ENCODE measurements at regions not wholly inside any gene's neighbourhood (a gene's known extent, or its start where the extent isn't known, plus 50 kb on each side); places are given as distances from the start of the nearest gene placed in this dataset.

- H3K27ac ChIP-seq (ENCODE audit: low read depth, low read length) = no peak overlapping the region
- H3K9me3 ChIP-seq (ENCODE audit: control insufficient read depth in 1 of 2, low read length in 2 of 2) = no peaks in the 10 kb centered on the region
- H3K4me3 ChIP-seq (ENCODE audit: low read depth in 1 of 2, low read length in 2 of 2) = no peak overlapping the region
- peaks cover 3 to 8% of the 10 kb centered on the region in 2 donors for H3K4me1 ChIP-seq (ENCODE audit: control insufficient read depth in 1 of 2, insufficient read depth in 2 of 2, low read length in 2 of 2)
- H3K36me3 ChIP-seq (ENCODE audit: control insufficient read depth in 1 of 2, insufficient read depth in 2 of 2, low read length in 2 of 2) = no peaks in the 10 kb centered on the region
- no peaks in the 10 kb centered on the region for H3K27me3 ChIP-seq (ENCODE audit: control insufficient read depth in 1 of 2, insufficient read depth in 2 of 2, low read length in 2 of 2)
- no peak overlapping the region for H3K9ac ChIP-seq (ENCODE audit: low read depth in 1 of 2, low read length in 2 of 2)
Observed at GRCh38 chr3:124450366-124450765, 279.9 kb upstream of the UMPS start.

- Histone ChIP-seq H3K4me1 (ENCODE audit: control insufficient read depth in 1 of 2, insufficient read depth in 2 of 2, low read length in 2 of 2) (peaks cover 3 to 8% of the 10 kb centered on the region in 2 donors), H3K36me3 (ENCODE audit: control insufficient read depth in 1 of 2, insufficient read depth in 2 of 2, low read length in 2 of 2) (no peaks in the 10 kb centered on the region)
Observed at GRCh38 chr3:124451630-124452317, 278.5 kb upstream of the UMPS start.

GRCh38 chr3:124453189-124453588 lies 277.1 kb upstream of the UMPS start:
- Histone ChIP-seq H3K9ac (ENCODE audit: low read depth in 1 of 2, low read length in 2 of 2) (no peak overlapping the region), H3K4me1 (ENCODE audit: control insufficient read depth in 1 of 2, insufficient read depth in 2 of 2, low read length in 2 of 2) (peaks cover 3 to 8% of the 10 kb centered on the region in 2 donors), H3K36me3 (ENCODE audit: control insufficient read depth in 1 of 2, insufficient read depth in 2 of 2, low read length in 2 of 2) (no peaks in the 10 kb centered on the region), H3K9me3 (ENCODE audit: control insufficient read depth in 1 of 2, low read length in 2 of 2) (no peaks in the 10 kb centered on the region), H3K27me3 (ENCODE audit: control insufficient read depth in 1 of 2, insufficient read depth in 2 of 2, low read length in 2 of 2) (no peaks in the 10 kb centered on the region), H3K4me3 (ENCODE audit: low read depth in 1 of 2, low read length in 2 of 2) (no peak overlapping the region), H3K27ac (ENCODE audit: low read depth, low read length) (no peak overlapping the region)

More at GRCh38 chr3:124451630-124452317, 278.5 kb upstream of the UMPS start:
- H3K27me3 ChIP-seq (ENCODE audit: control insufficient read depth in 1 of 2, insufficient read depth in 2 of 2, low read length in 2 of 2) = no peaks in the 10 kb centered on the region
- H3K4me3 ChIP-seq (ENCODE audit: low read depth in 1 of 2, low read length in 2 of 2) = no peak overlapping the region
- H3K9me3 ChIP-seq (ENCODE audit: control insufficient read depth in 1 of 2, low read length in 2 of 2) = no peaks in the 10 kb centered on the region
- H3K9ac ChIP-seq (ENCODE audit: low read depth in 1 of 2, low read length in 2 of 2) = no peak overlapping the region
- no peak overlapping the region for H3K27ac ChIP-seq (ENCODE audit: low read depth, low read length)

- H3K4me1 ChIP-seq (ENCODE audit: control insufficient read depth in 1 of 2, insufficient read depth in 2 of 2, low read length in 2 of 2) = no peaks in the 10 kb centered on the region
- no peak overlapping the region for H3K4me3 ChIP-seq (ENCODE audit: low read depth in 1 of 2, low read length in 2 of 2)
- no peak overlapping the region for H3K27ac ChIP-seq (ENCODE audit: low read depth, low read length)
- no peaks in the 10 kb centered on the region for H3K36me3 ChIP-seq (ENCODE audit: control insufficient read depth in 1 of 2, insufficient read depth in 2 of 2, low read length in 2 of 2)
- H3K27me3 ChIP-seq (ENCODE audit: control insufficient read depth in 1 of 2, insufficient read depth in 2 of 2, low read length in 2 of 2) = no peaks in the 10 kb centered on the region
- no peaks in the 10 kb centered on the region for H3K9me3 ChIP-seq (ENCODE audit: control insufficient read depth in 1 of 2, low read length in 2 of 2)
- no peak overlapping the region for H3K9ac ChIP-seq (ENCODE audit: low read depth in 1 of 2, low read length in 2 of 2)
Observed at GRCh38 chr3:124455891-124456290, 274.4 kb upstream of the UMPS start.

GRCh38 chr3:124456506-124456905 lies 273.7 kb upstream of the UMPS start:
- H3K27ac ChIP-seq (ENCODE audit: low read depth, low read length) = no peak overlapping the region
- no peaks in the 10 kb centered on the region for H3K27me3 ChIP-seq (ENCODE audit: control insufficient read depth in 1 of 2, insufficient read depth in 2 of 2, low read length in 2 of 2)
- H3K4me3 ChIP-seq (ENCODE audit: low read depth in 1 of 2, low read length in 2 of 2) = no peak overlapping the region
- no peaks in the 10 kb centered on the region for H3K9me3 ChIP-seq (ENCODE audit: control insufficient read depth in 1 of 2, low read length in 2 of 2)
- no peak overlapping the region for H3K9ac ChIP-seq (ENCODE audit: low read depth in 1 of 2, low read length in 2 of 2)
- H3K4me1 ChIP-seq (ENCODE audit: control insufficient read depth in 1 of 2, insufficient read depth in 2 of 2, low read length in 2 of 2) = no peaks in the 10 kb centered on the region
- no peaks in the 10 kb centered on the region for H3K36me3 ChIP-seq (ENCODE audit: control insufficient read depth in 1 of 2, insufficient read depth in 2 of 2, low read length in 2 of 2)

- no peaks in the 10 kb centered on the region for H3K36me3 ChIP-seq (ENCODE audit: control insufficient read depth in 1 of 2, insufficient read depth in 2 of 2, low read length in 2 of 2)
Observed at GRCh38 chr3:124459678-124460077, 270.6 kb upstream of the UMPS start.

GRCh38 chr3:124461126-124461525 lies 269.1 kb upstream of the UMPS start:
- H3K9me3 ChIP-seq (ENCODE audit: control insufficient read depth in 1 of 2, low read length in 2 of 2) = no peaks in the 10 kb centered on the region
- no peaks in the 10 kb centered on the region for H3K36me3 ChIP-seq (ENCODE audit: control insufficient read depth in 1 of 2, insufficient read depth in 2 of 2, low read length in 2 of 2)
- H3K4me3 ChIP-seq (ENCODE audit: low read depth in 1 of 2, low read length in 2 of 2) = no peak overlapping the region
- H3K9ac ChIP-seq (ENCODE audit: low read depth in 1 of 2, low read length in 2 of 2) = no peak overlapping the region
- no peaks in the 10 kb centered on the region for H3K27me3 ChIP-seq (ENCODE audit: control insufficient read depth in 1 of 2, insufficient read depth in 2 of 2, low read length in 2 of 2)
- no peak overlapping the region for H3K27ac ChIP-seq (ENCODE audit: low read depth, low read length)
- no peaks in the 10 kb centered on the region for H3K4me1 ChIP-seq (ENCODE audit: control insufficient read depth in 1 of 2, insufficient read depth in 2 of 2, low read length in 2 of 2)

More at GRCh38 chr3:124459678-124460077, 270.6 kb upstream of the UMPS start:
- H3K27ac ChIP-seq (ENCODE audit: low read depth, low read length) = no peak overlapping the region
- no peak overlapping the region for H3K4me3 ChIP-seq (ENCODE audit: low read depth in 1 of 2, low read length in 2 of 2)
- H3K4me1 ChIP-seq (ENCODE audit: control insufficient read depth in 1 of 2, insufficient read depth in 2 of 2, low read length in 2 of 2) = no peaks in the 10 kb centered on the region
- no peaks in the 10 kb centered on the region for H3K27me3 ChIP-seq (ENCODE audit: control insufficient read depth in 1 of 2, insufficient read depth in 2 of 2, low read length in 2 of 2)
- H3K9me3 ChIP-seq (ENCODE audit: control insufficient read depth in 1 of 2, low read length in 2 of 2) = no peaks in the 10 kb centered on the region
- H3K9ac ChIP-seq (ENCODE audit: low read depth in 1 of 2, low read length in 2 of 2) = no peak overlapping the region

GRCh38 chr3:124461838-124462632 lies 268.2 kb upstream of the UMPS start:
- Histone ChIP-seq H3K4me3 (ENCODE audit: low read depth in 1 of 2, low read length in 2 of 2) (no peak overlapping the region), H3K36me3 (ENCODE audit: control insufficient read depth in 1 of 2, insufficient read depth in 2 of 2, low read length in 2 of 2) (no peaks in the 10 kb centered on the region), H3K4me1 (ENCODE audit: control insufficient read depth in 1 of 2, insufficient read depth in 2 of 2, low read length in 2 of 2) (no peaks in the 10 kb centered on the region), H3K27ac (ENCODE audit: low read depth, low read length) (no peak overlapping the region), H3K27me3 (ENCODE audit: control insufficient read depth in 1 of 2, insufficient read depth in 2 of 2, low read length in 2 of 2) (no peaks in the 10 kb centered on the region), H3K9ac (ENCODE audit: low read depth in 1 of 2, low read length in 2 of 2) (no peak overlapping the region), H3K9me3 (ENCODE audit: control insufficient read depth in 1 of 2, low read length in 2 of 2) (no peaks in the 10 kb centered on the region)

GRCh38 chr3:124463234-124463633 lies 267.0 kb upstream of the UMPS start:
- no peaks in the 10 kb centered on the region for H3K27me3 ChIP-seq (ENCODE audit: control insufficient read depth in 1 of 2, insufficient read depth in 2 of 2, low read length in 2 of 2)
- no peak overlapping the region for H3K9ac ChIP-seq (ENCODE audit: low read depth in 1 of 2, low read length in 2 of 2)
- no peaks in the 10 kb centered on the region for H3K4me1 ChIP-seq (ENCODE audit: control insufficient read depth in 1 of 2, insufficient read depth in 2 of 2, low read length in 2 of 2)
- no peak overlapping the region for H3K4me3 ChIP-seq (ENCODE audit: low read depth in 1 of 2, low read length in 2 of 2)
- no peak overlapping the region for H3K27ac ChIP-seq (ENCODE audit: low read depth, low read length)
- H3K36me3 ChIP-seq (ENCODE audit: control insufficient read depth in 1 of 2, insufficient read depth in 2 of 2, low read length in 2 of 2) = no peaks in the 10 kb centered on the region
- H3K9me3 ChIP-seq (ENCODE audit: control insufficient read depth in 1 of 2, low read length in 2 of 2) = no peaks in the 10 kb centered on the region

Data from duodenal mucosa (tissue), 2 donors.